ENCODE measurements at regions not wholly inside any gene's neighbourhood (a gene's known extent, or its start where the extent isn't known, plus 50 kb on each side); places are given as distances from the start of the nearest gene placed in this dataset.
A peak's percentile ranks its signal among the peaks of the same experiment; 100 is the strongest.
"Not testable (repeated sequence)": the region's sequence is repeated elsewhere in the genome, so short reads cannot be mapped to it uniquely, and the experiment has no call there.

DNA sequence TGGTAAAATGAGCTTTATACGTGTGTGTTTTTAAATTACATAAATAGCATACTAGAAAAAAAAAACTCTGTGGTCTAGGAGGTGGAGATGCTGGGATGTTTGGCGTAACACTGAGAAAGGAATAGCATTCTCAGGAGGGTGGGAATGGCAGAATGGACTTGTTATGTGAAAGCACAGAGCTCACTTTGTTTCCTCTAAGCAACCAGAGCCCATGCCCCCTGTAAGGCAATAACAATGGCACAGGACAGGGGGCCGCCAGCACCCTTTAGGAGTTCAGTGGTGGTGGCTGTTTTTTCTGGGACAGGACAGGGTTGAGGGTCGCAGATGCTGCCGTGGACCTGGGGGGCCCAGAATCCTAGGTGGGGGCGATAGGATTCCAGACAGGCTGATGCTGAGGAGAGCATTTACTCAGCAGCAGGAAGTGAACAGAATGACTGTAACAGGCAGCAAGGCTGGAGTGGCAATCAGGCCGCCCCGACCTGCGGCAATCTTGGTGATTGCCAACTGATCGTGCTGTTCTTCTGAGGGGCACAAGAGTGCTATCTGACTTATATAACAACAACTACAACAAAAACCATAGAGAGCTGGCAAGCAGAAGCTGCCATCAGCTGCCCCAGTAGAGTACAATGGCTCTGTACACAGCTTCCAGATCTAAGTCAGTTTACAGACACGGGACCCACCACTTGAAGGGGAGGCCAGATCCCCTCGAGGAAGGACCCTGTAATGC lies 160.4 kb downstream of the UACA start:
- Mint-ChIP-seq H3K27ac (no peak overlapping the region), H3K27me3 (peaks cover 2% of the 10 kb centered on the region), H3K9me3 (ENCODE audit: low read depth) (peaks cover 15% of the 10 kb centered on the region), H3K36me3 (peaks cover 8% of the 10 kb centered on the region), H3K4me3 (no peak overlapping the region), H3K4me1 (ENCODE audit: low read depth) (no peaks in the 10 kb centered on the region)

GRCh38 chr15:70602281-70602680 lies 161.1 kb downstream of the UACA start:
- Mint-ChIP-seq H3K27me3 (peaks cover 2% of the 10 kb centered on the region), H3K36me3 (peaks cover 8% of the 10 kb centered on the region), H3K27ac (no peak overlapping the region), H3K9me3 (ENCODE audit: low read depth) (peaks cover 15% of the 10 kb centered on the region), H3K4me1 (ENCODE audit: low read depth) (no peaks in the 10 kb centered on the region), H3K4me3 (no peak overlapping the region)

- H3K36me3 Mint-ChIP-seq: peaks cover 13% of the 10 kb centered on the region
- H3K27me3 Mint-ChIP-seq: peaks cover 8% of the 10 kb centered on the region
- H3K4me3 Mint-ChIP-seq: no peak overlapping the region
- H3K27ac Mint-ChIP-seq: no peak overlapping the region
- peaks cover 29% of the 10 kb centered on the region for H3K9me3 Mint-ChIP-seq (ENCODE audit: low read depth)
- H3K4me1 Mint-ChIP-seq (ENCODE audit: low read depth): no peaks in the 10 kb centered on the region
Observed at GRCh38 chr15:70597945-70598344, 165.4 kb downstream of the UACA start.

- Mint-ChIP-seq H3K36me3 (peaks cover 16% of the 10 kb centered on the region), H3K27ac (no peak overlapping the region), H3K4me3 (no peak overlapping the region), H3K27me3 (peaks cover 8% of the 10 kb centered on the region), H3K4me1 (ENCODE audit: low read depth) (no peaks in the 10 kb centered on the region), H3K9me3 (ENCODE audit: low read depth) (peaks cover 29% of the 10 kb centered on the region)
Observed at GRCh38 chr15:70597056-70597603, 166.2 kb downstream of the UACA start.

GRCh38 chr15:70596354-70597055 lies 166.9 kb downstream of the UACA start:
- peaks cover 29% of the 10 kb centered on the region for H3K9me3 Mint-ChIP-seq (ENCODE audit: low read depth)
- H3K36me3 Mint-ChIP-seq: peaks cover 16% of the 10 kb centered on the region
- no peak overlapping the region for H3K4me3 Mint-ChIP-seq
- no peaks in the 10 kb centered on the region for H3K4me1 Mint-ChIP-seq (ENCODE audit: low read depth)
- H3K27ac Mint-ChIP-seq: no peak overlapping the region
- peaks cover 8% of the 10 kb centered on the region for H3K27me3 Mint-ChIP-seq

GRCh38 chr15:70593795-70594194 lies 169.6 kb downstream of the UACA start:
- H3K36me3 Mint-ChIP-seq: peaks cover 8% of the 10 kb centered on the region
- peaks cover 14% of the 10 kb centered on the region for H3K9me3 Mint-ChIP-seq (ENCODE audit: low read depth)
- H3K4me1 Mint-ChIP-seq (ENCODE audit: low read depth): peaks cover 2% of the 10 kb centered on the region
- peaks cover 11% of the 10 kb centered on the region for H3K27me3 Mint-ChIP-seq
- H3K4me3 Mint-ChIP-seq: no peak overlapping the region
- no peak overlapping the region for H3K27ac Mint-ChIP-seq

- H3K27ac Mint-ChIP-seq: no peak overlapping the region
- H3K4me3 Mint-ChIP-seq: no peak overlapping the region
- H3K27me3 Mint-ChIP-seq: peaks cover 10% of the 10 kb centered on the region
- peaks cover 8% of the 10 kb centered on the region for H3K36me3 Mint-ChIP-seq
- H3K9me3 Mint-ChIP-seq (ENCODE audit: low read depth): peaks cover 8% of the 10 kb centered on the region
- H3K4me1 Mint-ChIP-seq (ENCODE audit: low read depth): peaks cover 10% of the 10 kb centered on the region
Observed at GRCh38 chr15:70589728-70590127, 173.6 kb downstream of the UACA start.

- H3K27ac Mint-ChIP-seq: no peak overlapping the region
- peaks cover 7% of the 10 kb centered on the region for H3K36me3 Mint-ChIP-seq
- peaks cover 5% of the 10 kb centered on the region for H3K9me3 Mint-ChIP-seq (ENCODE audit: low read depth)
- no peak overlapping the region for H3K4me3 Mint-ChIP-seq
- peaks cover 10% of the 10 kb centered on the region for H3K4me1 Mint-ChIP-seq (ENCODE audit: low read depth)
- peaks cover 9% of the 10 kb centered on the region for H3K27me3 Mint-ChIP-seq
Observed at GRCh38 chr15:70589221-70589620, 174.1 kb downstream of the UACA start.

DNA sequence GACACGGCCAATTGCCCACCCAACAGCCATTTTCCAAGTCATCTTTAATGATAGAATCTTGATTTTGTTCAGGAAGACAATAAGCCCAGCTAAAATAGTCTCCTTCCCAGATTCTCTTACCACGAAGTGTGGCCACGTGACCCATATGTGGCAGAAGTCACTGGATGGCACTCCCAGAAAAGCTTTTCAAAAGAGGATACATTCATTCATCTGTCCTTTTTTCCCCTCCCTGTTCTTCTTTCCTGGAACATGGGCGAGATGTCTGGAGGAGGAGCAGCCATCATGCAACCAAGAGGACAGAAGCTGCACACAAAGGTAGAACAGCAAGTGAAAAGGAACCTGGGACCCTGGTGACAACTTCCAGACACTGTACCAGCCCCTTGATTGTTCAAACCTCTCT lies 174.7 kb downstream of the UACA start:
- H3K4me1 Mint-ChIP-seq (ENCODE audit: low read depth): peaks cover 11% of the 10 kb centered on the region
- H3K27me3 Mint-ChIP-seq: peaks cover 6% of the 10 kb centered on the region
- no peak overlapping the region for H3K4me3 Mint-ChIP-seq
- H3K36me3 Mint-ChIP-seq: peaks cover 3% of the 10 kb centered on the region
- H3K9me3 Mint-ChIP-seq (ENCODE audit: low read depth): no peaks in the 10 kb centered on the region
- H3K27ac Mint-ChIP-seq: no peak overlapping the region

- no peaks in the 10 kb centered on the region for H3K9me3 Mint-ChIP-seq (ENCODE audit: low read depth)
- no peak overlapping the region for H3K4me3 Mint-ChIP-seq
- peaks cover 6% of the 10 kb centered on the region for H3K27me3 Mint-ChIP-seq
- peaks cover 3% of the 10 kb centered on the region for H3K36me3 Mint-ChIP-seq
- peaks cover 11% of the 10 kb centered on the region for H3K4me1 Mint-ChIP-seq (ENCODE audit: low read depth)
- no peak overlapping the region for H3K27ac Mint-ChIP-seq
Observed at GRCh38 chr15:70587896-70588567, 175.3 kb downstream of the UACA start.

DNA sequence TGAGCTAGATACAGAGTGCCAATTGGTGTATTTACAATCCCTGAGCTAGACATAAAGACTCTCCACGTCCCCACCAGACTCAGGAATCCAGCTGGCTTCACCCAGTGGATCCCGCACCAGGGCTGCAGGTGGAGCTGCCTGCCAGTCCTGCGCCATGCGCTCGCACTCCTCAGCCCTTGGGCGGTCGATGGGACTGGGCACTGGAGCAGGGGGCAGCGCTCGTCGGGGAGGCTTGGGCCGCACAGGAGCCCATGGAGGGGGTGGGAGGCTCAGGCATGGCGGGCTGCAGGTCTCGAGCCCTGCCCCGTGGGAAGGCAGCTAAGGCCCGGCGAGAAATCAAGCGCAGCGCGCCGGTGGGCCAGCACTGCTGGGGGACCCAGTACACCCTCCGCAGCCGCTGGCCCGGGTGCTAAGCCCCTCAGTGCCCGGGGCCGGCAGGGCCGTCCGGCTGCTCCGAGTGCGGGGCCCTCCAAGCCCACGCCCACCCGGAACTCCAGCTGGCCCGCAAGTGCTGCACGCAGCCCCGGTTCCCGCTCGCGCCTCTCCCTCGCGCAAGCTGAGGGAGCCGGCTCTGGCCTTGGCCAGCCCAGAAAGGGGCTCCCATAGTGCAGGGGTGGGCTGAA lies 176.2 kb downstream of the UACA start:
- H3K4me1 Mint-ChIP-seq (ENCODE audit: low read depth): peaks cover 11% of the 10 kb centered on the region
- not testable (repeated sequence) for H3K27ac Mint-ChIP-seq; H3K4me3 Mint-ChIP-seq; H3K36me3 Mint-ChIP-seq; H3K27me3 Mint-ChIP-seq; H3K9me3 Mint-ChIP-seq (ENCODE audit: low read depth)

DNA sequence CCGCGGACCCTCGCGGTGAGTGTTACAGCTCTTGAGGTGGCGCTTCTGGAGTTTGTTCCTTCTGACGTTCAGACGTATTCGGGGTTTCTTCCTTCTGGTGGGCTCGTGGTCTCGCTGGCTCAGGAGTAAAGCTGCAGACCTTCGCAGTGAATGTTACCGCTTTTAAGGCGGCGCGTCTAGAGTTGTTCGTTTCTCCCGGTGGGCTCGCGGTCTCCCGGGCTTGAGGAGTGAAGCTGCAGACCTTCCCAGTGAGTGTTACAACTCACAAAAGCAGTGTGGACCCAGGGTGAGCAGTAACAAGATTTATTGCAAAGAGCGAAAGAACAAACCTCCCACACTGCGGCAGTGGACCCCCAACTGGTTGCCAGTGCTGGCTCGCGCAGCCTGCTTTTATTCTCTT lies 177.1 kb downstream of the UACA start:
- H3K36me3 Mint-ChIP-seq: no peaks in the 10 kb centered on the region
- H3K27me3 Mint-ChIP-seq: peaks cover 6% of the 10 kb centered on the region
- H3K9me3 Mint-ChIP-seq (ENCODE audit: low read depth): no peaks in the 10 kb centered on the region
- H3K4me1 Mint-ChIP-seq (ENCODE audit: low read depth): peaks cover 11% of the 10 kb centered on the region
- peak overlapping the region; percentile 51 for H3K4me3 Mint-ChIP-seq
- no peak overlapping the region for H3K27ac Mint-ChIP-seq

- no peak overlapping the region for H3K27ac Mint-ChIP-seq
- H3K27me3 Mint-ChIP-seq: peaks cover 6% of the 10 kb centered on the region
- peaks cover 11% of the 10 kb centered on the region for H3K4me1 Mint-ChIP-seq (ENCODE audit: low read depth)
- no peaks in the 10 kb centered on the region for H3K9me3 Mint-ChIP-seq (ENCODE audit: low read depth)
- no peaks in the 10 kb centered on the region for H3K36me3 Mint-ChIP-seq
- H3K4me3 Mint-ChIP-seq: peak overlapping the region; percentile 51
Observed at GRCh38 chr15:70585707-70586034, 177.7 kb downstream of the UACA start.

DNA sequence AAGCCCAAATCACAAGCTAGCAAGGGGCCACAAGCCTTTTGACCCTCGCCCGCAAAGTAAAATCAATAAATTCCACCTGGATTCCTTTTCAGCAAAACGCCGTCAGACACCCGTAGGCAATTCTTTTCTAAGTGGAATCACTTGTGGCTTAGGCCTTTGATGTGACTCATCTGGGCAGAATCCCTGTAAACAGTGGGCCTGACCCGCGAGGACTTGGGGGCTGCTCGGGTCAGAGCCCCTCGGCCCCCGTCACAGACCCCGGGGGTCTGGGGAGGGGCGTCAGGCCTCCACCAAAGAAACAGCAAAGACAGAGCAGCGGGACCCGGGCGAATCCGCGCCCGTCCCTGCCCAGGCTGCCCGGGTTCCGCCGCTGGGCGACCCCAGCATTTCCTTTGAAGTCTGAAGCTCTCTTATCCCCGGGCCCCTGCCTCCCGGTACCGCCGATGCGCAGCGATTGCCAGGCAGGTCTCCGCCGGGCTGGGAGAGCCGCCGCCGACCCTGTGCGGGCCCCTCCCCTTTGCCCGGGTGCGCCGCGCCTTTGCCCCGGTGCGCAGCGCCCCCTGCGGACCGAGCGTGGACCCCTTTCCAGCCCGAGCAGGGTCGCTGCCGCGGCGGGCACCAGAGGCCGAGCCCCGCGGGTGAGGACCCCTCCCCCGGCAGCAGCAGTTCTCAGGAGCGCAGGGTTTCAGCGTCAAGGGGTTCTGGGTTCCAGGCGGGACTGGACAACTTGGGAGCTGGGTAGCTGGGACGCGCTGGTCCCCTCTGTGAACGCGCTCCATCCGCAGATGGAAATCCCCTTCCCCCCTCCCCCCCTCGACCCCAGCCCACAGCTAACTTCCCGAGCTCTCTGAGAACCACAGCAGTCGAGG lies 178.3 kb downstream of the UACA start:
- peaks cover 6% of the 10 kb centered on the region for H3K27me3 Mint-ChIP-seq
- peak overlapping the region; percentile 51 for H3K4me3 Mint-ChIP-seq
- no peaks in the 10 kb centered on the region for H3K9me3 Mint-ChIP-seq (ENCODE audit: low read depth)
- no peaks in the 10 kb centered on the region for H3K36me3 Mint-ChIP-seq
- no peak overlapping the region for H3K27ac Mint-ChIP-seq
- H3K4me1 Mint-ChIP-seq (ENCODE audit: low read depth): peaks cover 11% of the 10 kb centered on the region

Measured in activated naive CD8-positive, alpha-beta T cell (primary cell).